ENCODE measurements at regions not wholly inside any gene's neighbourhood (a gene's known extent, or its start where the extent isn't known, plus 50 kb on each side); places are given as distances from the start of the nearest gene placed in this dataset.

GRCh38 chr2:81706856-81707255 lies 1402.3 kb upstream of the LRRTM1 start:
- no peak for TF ChIP-seq CTCF (conservative IDR thresholded peaks at IDR 0.05 in 1 of 2, IDR thresholded peaks at IDR 0.05 in 1 of 2; ENCODE audit: low read depth in 1 of 2, low read length in 2 of 2)
- no peak for TF ChIP-seq EZH2 (IDR thresholded peaks at IDR 0.05; ENCODE audit: low read length, missing control alignments)

Measured in fibroblast of lung (primary cell).